ENCODE measurements at regions not wholly inside any gene's neighbourhood (a gene's known extent, or its start where the extent isn't known, plus 50 kb on each side); places are given as distances from the start of the nearest gene placed in this dataset.

DNA sequence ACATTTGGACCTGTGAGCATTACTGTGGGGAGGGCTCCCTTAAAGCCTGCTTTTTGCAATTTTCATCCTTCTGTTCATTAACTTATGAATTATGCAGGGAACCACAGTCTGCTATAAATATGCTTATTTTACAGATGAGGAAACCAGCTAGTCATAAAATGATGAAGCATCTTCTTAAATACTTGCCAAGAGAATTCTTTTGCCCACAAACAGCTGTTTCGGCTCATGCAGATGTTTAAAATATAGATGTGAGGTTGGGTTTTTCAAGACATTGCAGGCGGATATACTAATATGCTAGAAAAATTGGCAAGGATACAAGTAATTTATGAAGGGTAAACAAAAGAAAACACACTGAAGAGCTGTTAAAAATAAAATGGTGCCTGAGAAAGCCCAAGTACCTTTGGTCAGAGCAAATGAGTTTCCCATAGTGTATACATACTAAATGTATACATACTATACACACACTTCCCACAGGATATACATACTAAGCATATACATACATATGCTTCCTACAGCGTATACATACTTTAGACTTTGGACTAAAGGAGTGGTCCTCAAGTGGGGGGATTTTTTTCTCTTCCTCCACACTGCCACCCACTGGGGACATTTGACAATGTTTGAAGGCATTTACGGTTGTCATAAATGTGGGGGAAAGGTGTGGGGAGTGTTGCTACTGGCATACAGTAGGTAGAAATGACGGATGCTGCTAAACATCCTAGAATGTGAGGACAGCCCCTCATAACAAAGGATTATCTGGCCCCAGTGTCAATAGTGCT lies 164.9 kb upstream of the CSNK1A1L start:
- Mint-ChIP-seq H3K4me3 (no peak overlapping the region), H3K27me3 (ENCODE audit: low read depth in 2 of 2) (no peaks in the 10 kb centered on the region), H3K9me3 (peaks cover 10 to 29% of the 10 kb centered on the region in 2 donors), H3K27ac (no peak overlapping the region), H3K36me3 (peaks cover 12% of the 10 kb centered on the region), H3K4me1 (no peaks in the 10 kb centered on the region)
- DNase-seq (no peak), ATAC-seq (no peak)
- Histone ChIP-seq H3K36me3 (ENCODE audit: control insufficient read depth, insufficient read depth, low read length) (no peaks in the 10 kb centered on the region), H3K27me3 (ENCODE audit: control insufficient read depth, insufficient read depth, low read length) (no peaks in the 10 kb centered on the region), H3K4me3 (ENCODE audit: low read length) (no peak overlapping the region), H3K27ac (ENCODE audit: low read length) (no peak overlapping the region), H3K9me3 (ENCODE audit: control insufficient read depth, insufficient read depth, low read length) (peaks cover 5% of the 10 kb centered on the region), H3K4me1 (ENCODE audit: control insufficient read depth, insufficient read depth, low read length) (no peaks in the 10 kb centered on the region)
- 80% methylated on average over 4 of the region's 5 CpGs for WGBS (ENCODE audit: insufficient coverage)
- TF ChIP-seq, protein P1, sequence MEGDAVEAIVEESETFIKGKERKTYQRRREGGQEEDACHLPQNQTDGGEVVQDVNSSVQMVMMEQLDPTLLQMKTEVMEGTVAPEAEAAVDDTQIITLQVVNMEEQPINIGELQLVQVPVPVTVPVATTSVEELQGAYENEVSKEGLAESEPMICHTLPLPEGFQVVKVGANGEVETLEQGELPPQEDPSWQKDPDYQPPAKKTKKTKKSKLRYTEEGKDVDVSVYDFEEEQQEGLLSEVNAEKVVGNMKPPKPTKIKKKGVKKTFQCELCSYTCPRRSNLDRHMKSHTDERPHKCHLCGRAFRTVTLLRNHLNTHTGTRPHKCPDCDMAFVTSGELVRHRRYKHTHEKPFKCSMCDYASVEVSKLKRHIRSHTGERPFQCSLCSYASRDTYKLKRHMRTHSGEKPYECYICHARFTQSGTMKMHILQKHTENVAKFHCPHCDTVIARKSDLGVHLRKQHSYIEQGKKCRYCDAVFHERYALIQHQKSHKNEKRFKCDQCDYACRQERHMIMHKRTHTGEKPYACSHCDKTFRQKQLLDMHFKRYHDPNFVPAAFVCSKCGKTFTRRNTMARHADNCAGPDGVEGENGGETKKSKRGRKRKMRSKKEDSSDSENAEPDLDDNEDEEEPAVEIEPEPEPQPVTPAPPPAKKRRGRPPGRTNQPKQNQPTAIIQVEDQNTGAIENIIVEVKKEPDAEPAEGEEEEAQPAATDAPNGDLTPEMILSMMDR (IDR thresholded peaks at IDR 0.05), result no peak
- intact Hi-C loops (cut with micrococcal nuclease), result no loop called here

DNA sequence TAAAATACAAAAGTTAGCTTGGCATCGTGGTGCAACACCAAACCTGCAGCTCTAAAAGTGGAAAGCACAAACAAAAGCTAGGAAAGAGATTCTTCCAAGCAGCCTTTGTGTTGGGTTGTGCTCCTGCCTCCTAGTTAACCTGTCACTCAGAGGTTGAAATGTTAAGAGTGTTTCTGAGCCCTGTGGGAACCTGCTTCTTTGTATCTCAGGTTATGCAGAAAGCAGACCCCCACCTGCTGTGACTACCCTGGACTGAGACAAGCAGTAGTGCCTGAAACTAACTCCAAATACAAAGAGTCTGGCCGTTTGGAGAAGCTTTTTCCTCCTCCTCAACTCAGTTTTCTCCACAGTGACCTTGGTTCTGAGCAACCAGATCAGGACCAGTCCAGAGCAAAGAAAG lies 158.4 kb upstream of the CSNK1A1L start:
- no peak overlapping the region for H3K27ac ChIP-seq (ENCODE audit: low read length)
- no peaks in the 10 kb centered on the region for H3K36me3 ChIP-seq (ENCODE audit: control insufficient read depth, insufficient read depth, low read length)
- H3K9me3 ChIP-seq (ENCODE audit: control insufficient read depth, insufficient read depth, low read length), result peaks cover 8% of the 10 kb centered on the region
- peaks cover 21% of the 10 kb centered on the region for H3K36me3 Mint-ChIP-seq
- no peaks in the 10 kb centered on the region for H3K27me3 Mint-ChIP-seq (ENCODE audit: low read depth in 2 of 2)
- no peak overlapping the region for H3K4me3 Mint-ChIP-seq
- DNase-seq, result no peak
- intact Hi-C loops (cut with micrococcal nuclease), result no loop called here
- TF ChIP-seq, protein P1 (IDR thresholded peaks at IDR 0.05), result no peak
- H3K4me1 ChIP-seq (ENCODE audit: control insufficient read depth, insufficient read depth, low read length), result no peaks in the 10 kb centered on the region
- H3K27me3 ChIP-seq (ENCODE audit: control insufficient read depth, insufficient read depth, low read length), result no peaks in the 10 kb centered on the region
- 34% methylated on average over 2 of the region's 2 CpGs for WGBS (ENCODE audit: insufficient coverage)
- peaks cover 21 to 28% of the 10 kb centered on the region in 2 donors for H3K9me3 Mint-ChIP-seq
- H3K27ac Mint-ChIP-seq, result no peak overlapping the region
- H3K4me1 Mint-ChIP-seq, result no peaks in the 10 kb centered on the region
- ATAC-seq, result no peak
- H3K4me3 ChIP-seq (ENCODE audit: low read length), result no peak overlapping the region

DNA sequence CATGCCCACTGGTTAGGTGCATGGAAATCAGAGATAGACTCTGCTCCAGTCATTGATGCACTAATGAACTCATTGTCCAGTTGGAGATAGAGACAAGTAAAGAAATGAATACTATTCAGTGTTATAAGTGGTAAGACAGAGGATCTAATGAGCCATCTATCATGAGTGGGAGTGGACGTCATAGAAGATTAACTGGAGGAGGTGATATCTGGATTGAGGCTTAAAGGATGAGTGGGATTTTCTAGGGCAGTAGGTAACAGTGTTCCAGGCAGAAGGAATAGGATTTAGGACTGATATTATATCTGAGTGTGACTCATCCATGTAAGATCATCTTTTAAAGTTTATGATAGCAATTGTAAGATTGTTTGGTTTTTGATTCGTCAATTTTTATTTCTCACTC lies 152.2 kb upstream of the CSNK1A1L start:
- Histone ChIP-seq H3K9me3 (ENCODE audit: control insufficient read depth, insufficient read depth, low read length) (peaks cover 8% of the 10 kb centered on the region), H3K4me1 (ENCODE audit: control insufficient read depth, insufficient read depth, low read length) (no peaks in the 10 kb centered on the region), H3K36me3 (ENCODE audit: control insufficient read depth, insufficient read depth, low read length) (no peaks in the 10 kb centered on the region), H3K27me3 (ENCODE audit: control insufficient read depth, insufficient read depth, low read length) (no peaks in the 10 kb centered on the region), H3K27ac (ENCODE audit: low read length) (no peak overlapping the region), H3K4me3 (ENCODE audit: low read length) (no peak overlapping the region)
- DNase-seq (no peak), ATAC-seq (no peak)
- intact Hi-C loops (cut with micrococcal nuclease), result no loop called here
- TF ChIP-seq, protein P1 (IDR thresholded peaks at IDR 0.05), result no peak
- Mint-ChIP-seq H3K27ac (no peak overlapping the region), H3K27me3 (ENCODE audit: low read depth in 2 of 2) (no peaks in the 10 kb centered on the region), H3K4me3 (no peak overlapping the region), H3K4me1 (no peaks in the 10 kb centered on the region), H3K36me3 (peaks cover 15% of the 10 kb centered on the region), H3K9me3 (peaks cover 7 to 9% of the 10 kb centered on the region in 2 donors)
- 79% methylated on average over 1 of the region's 2 CpGs for WGBS (ENCODE audit: insufficient coverage)

DNA sequence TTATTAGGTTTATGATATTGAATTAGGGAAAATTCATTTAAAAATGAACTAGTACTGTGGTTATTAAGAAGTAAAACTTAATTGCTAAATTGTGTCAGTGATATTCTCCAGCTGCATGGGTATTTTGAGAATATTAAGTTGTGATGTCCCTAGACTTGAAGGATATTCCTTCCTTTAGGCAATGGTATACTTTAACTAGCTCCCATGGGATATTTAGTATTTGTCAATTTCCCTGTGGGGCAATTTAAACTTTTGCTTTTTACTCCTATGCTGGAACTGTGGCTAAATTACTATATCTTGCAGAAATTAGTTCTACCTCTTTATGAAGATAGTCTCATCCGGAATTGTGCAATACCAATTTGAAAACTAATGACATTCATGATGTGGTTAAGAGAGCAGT lies 151.6 kb upstream of the CSNK1A1L start:
- WGBS (ENCODE audit: insufficient coverage), result no CpG with 5 or more reads among the region's 1 CpG
- no peaks in the 10 kb centered on the region for H3K4me1 Mint-ChIP-seq
- intact Hi-C loops (cut with micrococcal nuclease), result no loop called here
- Histone ChIP-seq H3K27ac (ENCODE audit: low read length) (no peak overlapping the region), H3K36me3 (ENCODE audit: control insufficient read depth, insufficient read depth, low read length) (no peaks in the 10 kb centered on the region), H3K4me1 (ENCODE audit: control insufficient read depth, insufficient read depth, low read length) (no peaks in the 10 kb centered on the region), H3K9me3 (ENCODE audit: control insufficient read depth, insufficient read depth, low read length) (peaks cover 2% of the 10 kb centered on the region), H3K4me3 (ENCODE audit: low read length) (no peak overlapping the region), H3K27me3 (ENCODE audit: control insufficient read depth, insufficient read depth, low read length) (no peaks in the 10 kb centered on the region)
- no peaks in the 10 kb centered on the region for H3K27me3 Mint-ChIP-seq (ENCODE audit: low read depth in 2 of 2)
- ATAC-seq (no peak), DNase-seq (no peak)
- H3K27ac Mint-ChIP-seq, result no peak overlapping the region
- no peak overlapping the region for H3K4me3 Mint-ChIP-seq
- H3K9me3 Mint-ChIP-seq, result peaks cover 7 to 9% of the 10 kb centered on the region in 2 donors
- TF ChIP-seq, protein P1 (IDR thresholded peaks at IDR 0.05), result no peak
- peaks cover 15% of the 10 kb centered on the region for H3K36me3 Mint-ChIP-seq
